Osteocyte (in vitro differentiated cells): ENCODE measurements at regions not wholly inside any gene's neighbourhood (a gene's known extent, or its start where the extent isn't known, plus 50 kb on each side); places are given as distances from the start of the nearest gene placed in this dataset.

Experiments used
- DNase-seq: peaks from one replicate; pipeline ENCODE4 v3.0.0; 2021; ENCODE audit warnings: mixed read lengths; ENCODE audit not compliant: unreplicated experiment; ENCODE audit errors: extremely low spot score
- H3K27ac Mint-ChIP-seq: one replicate; pipeline ENCODE4 v1.8.0; 2021; ENCODE audit warnings: mild to moderate bottlenecking, mixed read lengths; ENCODE audit not compliant: unreplicated experiment
- H3K27me3 Mint-ChIP-seq: one replicate; pipeline ENCODE4 v1.8.0; 2021; ENCODE audit warnings: mixed read lengths; ENCODE audit not compliant: unreplicated experiment
- H3K36me3 Mint-ChIP-seq: one replicate; pipeline ENCODE4 v1.8.0; 2021; ENCODE audit warnings: mixed read lengths; ENCODE audit not compliant: unreplicated experiment
- H3K4me1 Mint-ChIP-seq: one replicate; pipeline ENCODE4 v1.8.0; 2021; ENCODE audit warnings: mixed read lengths; ENCODE audit not compliant: unreplicated experiment
- H3K4me3 Mint-ChIP-seq: one replicate; pipeline ENCODE4 v1.8.0; 2021; ENCODE audit warnings: mild to moderate bottlenecking, moderate library complexity, mixed read lengths; ENCODE audit not compliant: unreplicated experiment
- H3K9me3 Mint-ChIP-seq: one replicate; pipeline ENCODE4 v1.8.0; 2021; ENCODE audit warnings: mixed read lengths; ENCODE audit not compliant: unreplicated experiment
- TF ChIP-seq, protein P1 (sequence below): fragments of 200-600 bp; sonication (generic); IDR thresholded peaks from 2 replicates; pipeline ENCODE4 v1.5.0; 2021; ENCODE audit warnings: antibody characterized with exemption, mild to moderate bottlenecking, moderate library complexity

DNA sequence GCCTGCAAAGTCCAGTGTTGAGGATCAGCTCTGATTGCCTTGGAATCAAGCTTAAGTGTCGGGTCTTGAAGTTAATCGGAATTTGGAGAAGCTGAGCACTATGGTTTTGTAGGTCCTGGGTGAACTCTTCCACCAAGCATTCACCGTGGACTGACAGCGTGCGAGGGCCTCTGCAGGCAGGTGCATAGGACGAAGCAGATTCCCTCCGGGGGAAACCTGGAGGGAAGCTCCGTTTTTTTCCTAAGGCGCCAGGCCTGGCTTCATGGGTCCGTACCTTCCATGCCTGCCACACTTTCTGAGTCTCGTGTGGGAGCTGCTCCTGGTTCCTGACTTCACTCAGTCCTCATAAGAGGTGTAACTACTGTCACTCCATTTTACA is 170.1 kb downstream of the CRYBB2 start:
- TF ChIP-seq, protein P1, sequence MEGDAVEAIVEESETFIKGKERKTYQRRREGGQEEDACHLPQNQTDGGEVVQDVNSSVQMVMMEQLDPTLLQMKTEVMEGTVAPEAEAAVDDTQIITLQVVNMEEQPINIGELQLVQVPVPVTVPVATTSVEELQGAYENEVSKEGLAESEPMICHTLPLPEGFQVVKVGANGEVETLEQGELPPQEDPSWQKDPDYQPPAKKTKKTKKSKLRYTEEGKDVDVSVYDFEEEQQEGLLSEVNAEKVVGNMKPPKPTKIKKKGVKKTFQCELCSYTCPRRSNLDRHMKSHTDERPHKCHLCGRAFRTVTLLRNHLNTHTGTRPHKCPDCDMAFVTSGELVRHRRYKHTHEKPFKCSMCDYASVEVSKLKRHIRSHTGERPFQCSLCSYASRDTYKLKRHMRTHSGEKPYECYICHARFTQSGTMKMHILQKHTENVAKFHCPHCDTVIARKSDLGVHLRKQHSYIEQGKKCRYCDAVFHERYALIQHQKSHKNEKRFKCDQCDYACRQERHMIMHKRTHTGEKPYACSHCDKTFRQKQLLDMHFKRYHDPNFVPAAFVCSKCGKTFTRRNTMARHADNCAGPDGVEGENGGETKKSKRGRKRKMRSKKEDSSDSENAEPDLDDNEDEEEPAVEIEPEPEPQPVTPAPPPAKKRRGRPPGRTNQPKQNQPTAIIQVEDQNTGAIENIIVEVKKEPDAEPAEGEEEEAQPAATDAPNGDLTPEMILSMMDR: no peak
- no peaks in the 10 kb centered on the region for H3K36me3 Mint-ChIP-seq
- no peaks in the 10 kb centered on the region for H3K4me1 Mint-ChIP-seq

DNA sequence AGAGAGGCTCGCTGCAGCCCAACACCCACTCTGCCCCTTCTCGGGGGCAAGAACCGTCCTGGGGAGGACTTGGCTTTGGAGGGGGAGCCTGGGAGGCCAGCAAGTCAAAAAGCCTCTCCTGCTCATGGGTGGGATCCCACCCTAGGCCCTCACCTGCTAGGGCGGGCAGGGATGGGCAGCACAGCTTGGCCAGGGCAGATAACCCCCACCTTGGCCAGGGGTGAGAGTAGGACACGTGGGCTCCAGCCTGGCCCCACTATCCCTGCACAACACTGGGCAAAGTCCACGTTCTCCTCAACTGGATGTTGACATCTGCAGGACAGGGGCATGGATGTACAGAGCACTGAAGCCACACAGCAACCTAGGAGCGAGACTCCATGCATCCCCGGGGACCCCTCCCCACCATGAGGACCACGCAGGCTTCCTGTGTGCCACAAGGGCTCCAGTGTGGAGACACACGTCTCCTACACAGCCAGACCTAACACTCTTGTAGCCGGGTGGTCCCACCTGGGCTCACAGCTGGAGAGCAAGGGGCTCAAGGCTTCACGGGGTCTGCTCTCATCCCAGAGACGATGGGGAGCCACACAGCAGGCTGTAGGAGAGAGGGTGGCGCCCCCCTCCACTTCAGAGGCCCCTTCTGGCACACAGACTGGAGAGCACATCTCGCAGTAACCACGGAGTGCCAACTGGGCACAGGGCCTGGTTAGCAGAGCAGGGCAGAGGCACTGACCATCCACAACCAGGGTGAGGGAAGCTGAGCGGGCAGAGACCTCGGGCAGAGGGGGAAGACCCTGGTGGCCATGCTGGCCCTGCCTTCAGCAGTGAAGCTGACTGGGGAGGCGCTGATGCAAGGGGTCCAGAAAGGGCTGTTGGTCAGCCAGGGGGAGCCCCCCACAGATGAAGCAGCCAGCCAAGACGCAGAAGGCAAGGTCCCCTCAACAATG is 171.1 kb downstream of the CRYBB2 start:
- Mint-ChIP-seq H3K27ac (no peak overlapping the region), H3K36me3 (peaks cover 2% of the 10 kb centered on the region), H3K9me3 (no peaks in the 10 kb centered on the region), H3K27me3 (no peaks in the 10 kb centered on the region), H3K4me1 (peaks cover 2% of the 10 kb centered on the region), H3K4me3 (no peak overlapping the region)
- TF ChIP-seq, protein P1: no peak
- DNase-seq: no peak

More for the DNA sequence above, 170.1 kb downstream of the CRYBB2 start:
- Mint-ChIP-seq H3K9me3 (no peaks in the 10 kb centered on the region), H3K4me3 (no peak overlapping the region), H3K27ac (no peak overlapping the region), H3K27me3 (no peaks in the 10 kb centered on the region)
- DNase-seq: no peak

DNA sequence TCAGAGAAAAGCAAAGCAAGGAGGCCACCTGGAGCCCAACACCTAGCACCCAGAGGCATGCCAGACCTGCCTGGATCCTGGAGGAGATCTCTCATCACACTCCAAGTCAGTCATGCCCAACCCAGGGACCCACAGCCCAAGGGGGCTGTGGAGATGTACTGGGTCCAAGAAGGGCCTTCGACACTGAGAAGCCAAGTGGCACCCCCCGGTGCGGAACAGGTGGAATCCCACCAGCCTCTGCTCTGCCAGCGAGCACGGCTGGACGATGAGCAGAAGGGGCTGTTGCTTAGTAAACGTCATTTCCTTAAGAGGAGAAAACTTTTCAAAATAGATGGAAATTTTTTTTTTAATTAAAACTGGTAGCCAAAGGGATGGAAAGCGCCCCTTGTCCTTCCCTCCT is 171.9 kb upstream of the GRK3 start:
- no peak for DNase-seq
- Mint-ChIP-seq H3K27me3 (no peaks in the 10 kb centered on the region), H3K9me3 (no peaks in the 10 kb centered on the region), H3K27ac (no peak overlapping the region), H3K4me1 (peaks cover 2% of the 10 kb centered on the region), H3K4me3 (no peak overlapping the region), H3K36me3 (peaks cover 2% of the 10 kb centered on the region)
- TF ChIP-seq, protein P1: no peak

DNA sequence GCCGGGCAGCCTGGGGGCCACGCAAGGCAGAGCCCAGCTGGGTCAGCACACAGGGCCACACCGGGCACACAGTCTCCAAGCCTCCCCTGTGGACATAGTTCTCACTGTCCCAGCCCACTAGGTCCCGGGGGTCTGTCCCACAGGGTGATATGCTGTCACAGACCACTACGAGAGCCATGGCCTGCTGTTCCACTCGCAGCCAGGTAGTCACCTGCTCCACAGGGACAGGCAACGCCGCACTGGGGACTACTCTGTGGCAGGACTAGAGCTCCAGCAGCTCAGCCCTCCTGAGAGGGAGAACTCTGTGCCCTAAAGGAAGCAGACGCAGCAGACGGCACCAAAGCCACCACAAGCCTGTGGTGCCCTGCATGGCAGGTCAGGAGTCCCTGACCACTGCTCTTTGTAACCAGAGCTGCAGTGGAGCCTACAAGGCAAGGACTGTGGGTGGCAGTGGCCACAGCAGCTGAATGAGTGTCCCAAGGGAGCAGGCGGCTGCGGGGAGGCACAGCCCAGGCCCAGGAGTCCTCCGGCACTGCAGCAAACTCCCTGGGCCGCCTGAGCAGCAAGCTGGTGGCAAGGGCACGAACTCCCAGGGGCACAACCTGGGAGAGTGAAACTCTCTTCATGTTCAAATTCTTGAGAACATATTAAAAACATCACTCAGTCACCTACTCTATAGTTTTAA is 171.2 kb upstream of the GRK3 start:
- Mint-ChIP-seq H3K4me1 (peaks cover 2% of the 10 kb centered on the region), H3K27me3 (no peaks in the 10 kb centered on the region), H3K4me3 (no peak overlapping the region), H3K36me3 (peaks cover 2% of the 10 kb centered on the region), H3K9me3 (no peaks in the 10 kb centered on the region), H3K27ac (no peak overlapping the region)
- TF ChIP-seq, protein P1: no peak
- DNase-seq: no peak

DNA sequence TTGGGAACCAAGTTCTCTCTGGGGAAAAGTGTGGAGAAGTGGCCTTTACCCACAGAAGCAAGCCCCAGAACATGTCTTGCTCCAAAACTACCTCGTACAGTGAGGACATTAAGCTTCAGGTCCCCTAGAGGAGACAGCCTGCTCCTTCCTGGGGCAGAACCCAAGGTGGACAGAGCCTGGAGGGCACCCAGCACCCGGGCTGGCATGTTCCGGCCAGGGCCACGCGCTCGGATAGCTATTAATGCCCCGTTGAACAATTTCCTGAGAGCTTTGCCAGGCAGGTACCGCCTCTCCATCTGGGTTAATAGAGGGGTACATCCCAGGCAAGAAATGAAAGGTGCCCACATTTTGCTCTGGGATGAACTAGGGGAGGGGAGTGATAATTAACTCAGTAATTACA is 169.0 kb upstream of the GRK3 start:
- Mint-ChIP-seq H3K27me3 (no peaks in the 10 kb centered on the region), H3K9me3 (no peaks in the 10 kb centered on the region), H3K4me3 (no peak overlapping the region), H3K36me3 (peaks cover 2% of the 10 kb centered on the region), H3K27ac (no peak overlapping the region), H3K4me1 (peaks cover 9% of the 10 kb centered on the region)
- DNase-seq: no peak
- TF ChIP-seq, protein P1: no peak
